ENCODE measurements at regions not wholly inside any gene's neighbourhood (a gene's known extent, or its start where the extent isn't known, plus 50 kb on each side); places are given as distances from the start of the nearest gene placed in this dataset.

- TF ChIP-seq TEAD4 (IDR thresholded peaks at IDR 0.05) (no peak), CEBPB (IDR thresholded peaks at IDR 0.05) (no peak)
Observed at GRCh38 chr3:154510780-154511179, 80.8 kb upstream of the GPR149 start.

GRCh38 chr3:154507727-154508126, 77.7 kb upstream of the GPR149 start:
- TF ChIP-seq EGR1 (IDR thresholded peaks at IDR 0.05) (no peak), TEAD4 (IDR thresholded peaks at IDR 0.05) (no peak), REST (IDR thresholded peaks at IDR 0.05; ENCODE audit: low read depth) (no peak), CEBPB (IDR thresholded peaks at IDR 0.05) (no peak), RAD21 (IDR thresholded peaks at IDR 0.05; ENCODE audit: low read depth) (no peak), YY1 (IDR thresholded peaks at IDR 0.05; ENCODE audit: low read depth) (no peak), CREB1 (IDR thresholded peaks at IDR 0.05; ENCODE audit: low read depth) (no peak), NFIC (IDR thresholded peaks at IDR 0.05) (no peak), TCF12 (IDR thresholded peaks at IDR 0.05; ENCODE audit: low read depth) (no peak), ZBTB7A (IDR thresholded peaks at IDR 0.05; ENCODE audit: low read depth) (no peak), FOXM1 (IDR thresholded peaks at IDR 0.05; ENCODE audit: borderline replicate concordance, low read depth) (no peak), TAF1 (IDR thresholded peaks at IDR 0.05; ENCODE audit: low read depth) (no peak), USF1 (IDR thresholded peaks at IDR 0.05) (no peak), EP300 (IDR thresholded peaks at IDR 0.05; ENCODE audit: borderline replicate concordance) (no peak), MAX (IDR thresholded peaks at IDR 0.05) (no peak)

- TF ChIP-seq TCF12 (IDR thresholded peaks at IDR 0.05; ENCODE audit: low read depth): no peak
- TF ChIP-seq NFIC (IDR thresholded peaks at IDR 0.05): no peak
- TF ChIP-seq FOXM1 (IDR thresholded peaks at IDR 0.05; ENCODE audit: borderline replicate concordance, low read depth): no peak
- no peak for TF ChIP-seq CREB1 (IDR thresholded peaks at IDR 0.05; ENCODE audit: low read depth)
- TF ChIP-seq TEAD4 (IDR thresholded peaks at IDR 0.05): no peak
- no peak for TF ChIP-seq RAD21 (IDR thresholded peaks at IDR 0.05; ENCODE audit: low read depth)
- TF ChIP-seq ZBTB7A (IDR thresholded peaks at IDR 0.05; ENCODE audit: low read depth): no peak
- no peak for TF ChIP-seq CEBPB (IDR thresholded peaks at IDR 0.05)
- TF ChIP-seq MAX (IDR thresholded peaks at IDR 0.05): no peak
- no peak for TF ChIP-seq EGR1 (IDR thresholded peaks at IDR 0.05)
- TF ChIP-seq USF1 (IDR thresholded peaks at IDR 0.05): no peak
- no peak for TF ChIP-seq EP300 (IDR thresholded peaks at IDR 0.05; ENCODE audit: borderline replicate concordance)
Observed at GRCh38 chr3:154496978-154497377, 67.0 kb upstream of the GPR149 start.

- no peak for TF ChIP-seq REST (IDR thresholded peaks at IDR 0.05; ENCODE audit: low read depth)
- no peak for TF ChIP-seq EP300 (IDR thresholded peaks at IDR 0.05; ENCODE audit: borderline replicate concordance)
- no peak for TF ChIP-seq YY1 (IDR thresholded peaks at IDR 0.05; ENCODE audit: low read depth)
- TF ChIP-seq CEBPB (IDR thresholded peaks at IDR 0.05): no peak
- TF ChIP-seq NFIC (IDR thresholded peaks at IDR 0.05): no peak
- TF ChIP-seq RAD21 (IDR thresholded peaks at IDR 0.05; ENCODE audit: low read depth): no peak
- no peak for TF ChIP-seq TEAD4 (IDR thresholded peaks at IDR 0.05)
- no peak for TF ChIP-seq USF1 (IDR thresholded peaks at IDR 0.05)
- TF ChIP-seq EGR1 (IDR thresholded peaks at IDR 0.05): no peak
- no peak for TF ChIP-seq MAX (IDR thresholded peaks at IDR 0.05)
Observed at GRCh38 chr3:154496540-154496939, 66.5 kb upstream of the GPR149 start.

GRCh38 chr3:154486949-154487348, 57.0 kb upstream of the GPR149 start:
- TF ChIP-seq CEBPB (IDR thresholded peaks at IDR 0.05) (no peak), YY1 (IDR thresholded peaks at IDR 0.05; ENCODE audit: low read depth) (no peak), NFIC (IDR thresholded peaks at IDR 0.05) (no peak), RAD21 (IDR thresholded peaks at IDR 0.05; ENCODE audit: low read depth) (no peak), TCF12 (IDR thresholded peaks at IDR 0.05; ENCODE audit: low read depth) (no peak), CREB1 (IDR thresholded peaks at IDR 0.05; ENCODE audit: low read depth) (no peak), EP300 (IDR thresholded peaks at IDR 0.05; ENCODE audit: borderline replicate concordance) (no peak), TAF1 (IDR thresholded peaks at IDR 0.05; ENCODE audit: low read depth) (no peak), EGR1 (IDR thresholded peaks at IDR 0.05) (no peak), TEAD4 (IDR thresholded peaks at IDR 0.05) (no peak), ZBTB7A (IDR thresholded peaks at IDR 0.05; ENCODE audit: low read depth) (no peak), MAX (IDR thresholded peaks at IDR 0.05) (no peak), USF1 (IDR thresholded peaks at IDR 0.05) (no peak)
